ENCODE measurements at regions not wholly inside any gene's neighbourhood (a gene's known extent, or its start where the extent isn't known, plus 50 kb on each side); places are given as distances from the start of the nearest gene placed in this dataset. TPM values are rescaled to one million over a fixed set of nuclear protein-coding genes. Genes with fewer than 3 reads are reported as not detected.

DNA sequence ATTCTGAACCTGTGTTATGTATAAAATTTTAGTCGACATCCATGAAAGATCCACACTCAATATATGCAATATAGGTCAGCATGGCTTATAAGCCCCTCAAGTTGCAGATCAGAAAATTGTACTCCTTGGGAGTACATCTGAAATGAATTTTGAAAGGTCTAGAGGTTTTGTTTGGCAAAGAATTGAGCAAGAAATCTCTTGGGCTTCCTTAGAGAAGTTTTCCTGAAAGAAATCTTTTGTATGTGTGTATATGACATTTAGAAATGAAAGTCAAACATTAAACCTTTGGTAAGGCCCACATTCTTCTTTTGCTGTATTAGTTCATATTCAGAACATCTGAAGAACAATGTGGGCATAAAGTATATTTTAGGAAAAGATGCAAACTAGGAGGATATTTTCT lies 1006.6 kb downstream of the NAALADL2 start:
- no peak overlapping the region for H3K27ac ChIP-seq (ENCODE audit: low read depth)
- no peak overlapping the region for H3K4me3 ChIP-seq (ENCODE audit: low read depth, low read length)
- H3K4me1 ChIP-seq (ENCODE audit: insufficient read depth) = no peaks in the 10 kb centered on the region
- WGBS = 89% methylated on average over 1 of the region's 1 CpG
- no peak for DNase-seq (ENCODE audit: extremely low spot score)
- no peaks in the 10 kb centered on the region for H3K36me3 ChIP-seq (ENCODE audit: insufficient read depth)

DNA sequence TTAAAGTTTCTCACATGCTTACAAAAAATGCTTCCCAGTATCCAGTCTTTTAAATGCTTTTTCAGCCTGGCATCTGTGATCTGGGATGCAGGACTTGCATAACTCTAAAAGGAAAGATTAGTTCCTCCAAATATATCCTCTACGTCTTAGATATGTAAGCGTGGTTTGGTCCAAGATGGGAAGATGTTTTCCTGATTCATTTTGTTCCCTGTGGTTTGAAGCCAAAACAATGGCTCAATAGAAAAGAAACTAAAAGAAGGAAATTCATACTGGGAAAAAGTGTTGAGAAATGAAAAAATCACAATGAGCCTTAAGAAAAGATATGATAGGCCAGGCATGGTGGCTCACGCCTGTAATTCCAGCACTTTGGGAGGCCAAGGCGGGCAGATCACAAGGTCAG lies 1002.8 kb downstream of the NAALADL2 start:
- H3K4me3 ChIP-seq (ENCODE audit: low read depth, low read length) = no peak overlapping the region

More for the DNA sequence above, 1002.8 kb downstream of the NAALADL2 start:
- no peak overlapping the region for H3K27ac ChIP-seq (ENCODE audit: low read depth)
- H3K4me1 ChIP-seq (ENCODE audit: insufficient read depth) = no peaks in the 10 kb centered on the region
- DNase-seq (ENCODE audit: extremely low spot score) = no peak
- WGBS = 71% methylated on average over 4 of the region's 4 CpGs
- no peaks in the 10 kb centered on the region for H3K36me3 ChIP-seq (ENCODE audit: insufficient read depth)

Small RNAs in the stretch of these regions (small RNA-seq; reads per million reads assigned to genes)
- gene AC104640.2 (not detected), gene RNA5SP147 (not detected)
